ENCODE measurements at regions not wholly inside any gene's neighbourhood (a gene's known extent, or its start where the extent isn't known, plus 50 kb on each side); places are given as distances from the start of the nearest gene placed in this dataset.

GRCh38 chr1:218078916-218079315, 206.2 kb upstream of the RRP15 start:
- Histone ChIP-seq H3K27ac (no peak overlapping the region), H3K9me3 (replicated peaks in 1 of 3) (no peaks in the 10 kb centered on the region), H3K4me3 (no peak overlapping the region), H3K36me3 (replicated peaks in 1 of 2) (no peaks in the 10 kb centered on the region), H3K27me3 (no peaks in the 10 kb centered on the region), H3K4me1 (replicated peaks in 1 of 2) (no peaks in the 10 kb centered on the region)
- WGBS, 4 donors = 62 to 73% (median 65%) methylated on average over 3 of the region's 3 CpGs
- TF ChIP-seq CTCF (IDR thresholded peaks at IDR 0.05) (no peak), POLR2A (IDR thresholded peaks at IDR 0.05) (no peak)
- intact Hi-C loops (cut with DNase I) = no loop called here
- no peak for DNase-seq

GRCh38 chr1:218079347-218079746, 205.7 kb upstream of the RRP15 start:
- Histone ChIP-seq H3K4me1 (replicated peaks in 1 of 2) (no peaks in the 10 kb centered on the region), H3K4me3 (no peak overlapping the region), H3K27ac (no peak overlapping the region), H3K36me3 (replicated peaks in 1 of 2) (no peaks in the 10 kb centered on the region), H3K9me3 (replicated peaks in 1 of 3) (no peaks in the 10 kb centered on the region), H3K27me3 (no peaks in the 10 kb centered on the region)
- 51 to 57% (median 54%) methylated on average over 4 of the region's 4 CpGs for WGBS, 4 donors
- no peak for DNase-seq
- intact Hi-C loops (cut with DNase I) = no loop called here
- no peak for TF ChIP-seq CTCF (IDR thresholded peaks at IDR 0.05)
- TF ChIP-seq POLR2A (IDR thresholded peaks at IDR 0.05) = no peak

GRCh38 chr1:218079820-218080219, 205.3 kb upstream of the RRP15 start:
- TF ChIP-seq CTCF (IDR thresholded peaks at IDR 0.05) = no peak
- no peak for TF ChIP-seq POLR2A (IDR thresholded peaks at IDR 0.05)
- intact Hi-C loops (cut with DNase I) = no loop called here
- DNase-seq = no peak
- Histone ChIP-seq H3K27me3 (no peaks in the 10 kb centered on the region), H3K36me3 (replicated peaks in 1 of 2) (no peaks in the 10 kb centered on the region), H3K9me3 (replicated peaks in 1 of 3) (no peaks in the 10 kb centered on the region), H3K4me3 (no peak overlapping the region), H3K4me1 (replicated peaks in 1 of 2) (no peaks in the 10 kb centered on the region), H3K27ac (no peak overlapping the region)
- 66 to 76% (median 69%) methylated on average over 5 of the region's 5 CpGs for WGBS, 4 donors

GRCh38 chr1:218080863-218081262, 204.2 kb upstream of the RRP15 start:
- H3K36me3 ChIP-seq (replicated peaks in 1 of 2) = no peaks in the 10 kb centered on the region
- no peak for DNase-seq
- no peaks in the 10 kb centered on the region for H3K4me1 ChIP-seq (replicated peaks in 1 of 2)
- no peak for TF ChIP-seq POLR2A (IDR thresholded peaks at IDR 0.05)
- TF ChIP-seq CTCF (IDR thresholded peaks at IDR 0.05) = no peak
- no peaks in the 10 kb centered on the region for H3K9me3 ChIP-seq (replicated peaks in 1 of 3)
- H3K4me3 ChIP-seq = no peak overlapping the region
- H3K27me3 ChIP-seq = no peaks in the 10 kb centered on the region
- WGBS, 4 donors = 69 to 81% (median 76%) methylated on average over 4 to 5 of the region's 5 CpGs
- intact Hi-C loops (cut with DNase I) = no loop called here
- no peak overlapping the region for H3K27ac ChIP-seq

Measured in adrenal gland (tissue), 9 donors.